ENCODE measurements at regions not wholly inside any gene's neighbourhood (a gene's known extent, or its start where the extent isn't known, plus 50 kb on each side); places are given as distances from the start of the nearest gene placed in this dataset.

DNA sequence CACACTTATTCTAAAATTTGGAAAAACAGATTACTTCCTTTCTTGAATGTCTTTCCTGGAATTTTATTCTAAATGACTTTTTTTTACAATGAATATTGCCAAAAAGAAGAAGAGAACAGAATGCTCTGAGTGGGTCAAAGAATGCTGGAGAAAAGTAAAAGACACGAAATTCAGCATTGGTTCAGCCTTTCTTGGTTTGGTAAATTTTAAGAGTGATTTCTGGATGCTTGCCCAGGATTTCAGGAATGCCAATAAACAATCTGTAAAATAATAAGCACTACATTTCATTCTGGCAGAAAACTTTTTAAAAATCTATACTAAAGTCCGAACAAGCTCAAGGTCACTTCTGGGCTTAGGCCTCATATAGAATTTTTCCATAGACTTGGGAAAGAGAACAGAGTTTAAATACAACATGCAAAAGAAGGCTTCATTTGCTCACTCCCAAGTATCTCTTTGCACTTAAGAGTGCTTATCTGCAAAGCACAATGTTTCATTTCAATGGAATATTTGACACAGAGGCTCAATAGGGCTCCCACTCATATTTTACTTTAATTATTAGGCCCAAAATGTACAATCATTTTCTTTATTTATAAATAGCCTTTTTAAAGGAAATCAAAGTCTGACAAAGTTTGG lies 359.5 kb upstream of the ANKRD30A start:
- Histone ChIP-seq H3K36me3 (ENCODE audit: low read depth) (no peaks in the 10 kb centered on the region), H3F3A (ENCODE audit: insufficient read depth, low read depth) (no peaks in the 10 kb centered on the region), H3K79me2 (ENCODE audit: low read depth) (no peaks in the 10 kb centered on the region), H3K27ac (no peak overlapping the region), H3K4me3 (no peak overlapping the region), H3K4me2 (no peak overlapping the region), H4K20me1 (ENCODE audit: insufficient read depth) (no peaks in the 10 kb centered on the region), H2AFZ (no peak overlapping the region), H3K4me1 (replicated peaks; ENCODE audit: insufficient read depth) (no peaks in the 10 kb centered on the region), H3K27me3 (ENCODE audit: insufficient read depth, low read depth) (no peaks in the 10 kb centered on the region), H3K9me2 (ENCODE audit: insufficient read depth) (no peaks in the 10 kb centered on the region), H3K9me3 (ENCODE audit: insufficient read depth, low read depth) (no peaks in the 10 kb centered on the region)
- ChIA-PET POLR2A (ENCODE audit: unreplicated experiment) (no interaction called here), CTCF (no interaction called here)
- DNase-seq: no peak
- BruUV-seq (replicated peaks): no TSS peak
- TF ChIP-seq EZH2 (IDR thresholded peaks at IDR 0.05; ENCODE audit: low read depth): no peak
- TF ChIP-seq, protein P1, sequence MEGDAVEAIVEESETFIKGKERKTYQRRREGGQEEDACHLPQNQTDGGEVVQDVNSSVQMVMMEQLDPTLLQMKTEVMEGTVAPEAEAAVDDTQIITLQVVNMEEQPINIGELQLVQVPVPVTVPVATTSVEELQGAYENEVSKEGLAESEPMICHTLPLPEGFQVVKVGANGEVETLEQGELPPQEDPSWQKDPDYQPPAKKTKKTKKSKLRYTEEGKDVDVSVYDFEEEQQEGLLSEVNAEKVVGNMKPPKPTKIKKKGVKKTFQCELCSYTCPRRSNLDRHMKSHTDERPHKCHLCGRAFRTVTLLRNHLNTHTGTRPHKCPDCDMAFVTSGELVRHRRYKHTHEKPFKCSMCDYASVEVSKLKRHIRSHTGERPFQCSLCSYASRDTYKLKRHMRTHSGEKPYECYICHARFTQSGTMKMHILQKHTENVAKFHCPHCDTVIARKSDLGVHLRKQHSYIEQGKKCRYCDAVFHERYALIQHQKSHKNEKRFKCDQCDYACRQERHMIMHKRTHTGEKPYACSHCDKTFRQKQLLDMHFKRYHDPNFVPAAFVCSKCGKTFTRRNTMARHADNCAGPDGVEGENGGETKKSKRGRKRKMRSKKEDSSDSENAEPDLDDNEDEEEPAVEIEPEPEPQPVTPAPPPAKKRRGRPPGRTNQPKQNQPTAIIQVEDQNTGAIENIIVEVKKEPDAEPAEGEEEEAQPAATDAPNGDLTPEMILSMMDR (conservative IDR thresholded peaks at IDR 0.05): no peak
- intact Hi-C loops (cut with micrococcal nuclease; ENCODE audit: unreplicated experiment): no loop called here

DNA sequence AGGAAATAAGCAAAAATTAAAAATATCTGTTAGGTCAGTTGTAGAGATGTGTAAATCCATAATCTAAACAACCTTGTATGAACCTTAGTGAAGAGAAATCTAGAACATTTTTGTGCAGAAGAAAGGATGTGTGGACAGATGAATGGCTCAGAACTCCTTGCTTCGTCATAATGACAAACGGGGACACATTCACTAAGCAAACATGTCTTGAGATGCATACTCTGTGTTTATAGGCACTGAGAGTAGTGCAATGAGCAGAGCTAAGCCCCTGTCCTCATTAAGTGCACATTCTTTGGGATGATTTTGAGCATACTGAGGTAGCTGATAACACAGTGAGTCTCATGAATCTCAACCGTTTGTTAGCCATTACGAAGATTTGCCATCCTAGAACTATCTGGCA lies 360.6 kb upstream of the ANKRD30A start:
- TF ChIP-seq, protein P1 (conservative IDR thresholded peaks at IDR 0.05): no peak
- TF ChIP-seq EZH2 (IDR thresholded peaks at IDR 0.05; ENCODE audit: low read depth): no peak
- CTCF ChIA-PET: no interaction called here
- H3K9me3 ChIP-seq (ENCODE audit: insufficient read depth, low read depth): no peaks in the 10 kb centered on the region
- DNase-seq: no peak
- intact Hi-C loops (cut with micrococcal nuclease; ENCODE audit: unreplicated experiment): no loop called here
- no TSS peak for BruUV-seq (replicated peaks)
- no peaks in the 10 kb centered on the region for H4K20me1 ChIP-seq (ENCODE audit: insufficient read depth)
- H3F3A ChIP-seq (ENCODE audit: insufficient read depth, low read depth): no peaks in the 10 kb centered on the region
- H3K36me3 ChIP-seq (ENCODE audit: low read depth): no peaks in the 10 kb centered on the region
- no peaks in the 10 kb centered on the region for H3K27me3 ChIP-seq (ENCODE audit: insufficient read depth, low read depth)
- POLR2A ChIA-PET (ENCODE audit: unreplicated experiment): no interaction called here
- H3K4me2 ChIP-seq: no peak overlapping the region
- no peak overlapping the region for H3K4me3 ChIP-seq
- no peak overlapping the region for H2AFZ ChIP-seq
- no peaks in the 10 kb centered on the region for H3K9me2 ChIP-seq (ENCODE audit: insufficient read depth)
- H3K27ac ChIP-seq: no peak overlapping the region
- no peaks in the 10 kb centered on the region for H3K4me1 ChIP-seq (replicated peaks; ENCODE audit: insufficient read depth)
- H3K79me2 ChIP-seq (ENCODE audit: low read depth): no peaks in the 10 kb centered on the region

DNA sequence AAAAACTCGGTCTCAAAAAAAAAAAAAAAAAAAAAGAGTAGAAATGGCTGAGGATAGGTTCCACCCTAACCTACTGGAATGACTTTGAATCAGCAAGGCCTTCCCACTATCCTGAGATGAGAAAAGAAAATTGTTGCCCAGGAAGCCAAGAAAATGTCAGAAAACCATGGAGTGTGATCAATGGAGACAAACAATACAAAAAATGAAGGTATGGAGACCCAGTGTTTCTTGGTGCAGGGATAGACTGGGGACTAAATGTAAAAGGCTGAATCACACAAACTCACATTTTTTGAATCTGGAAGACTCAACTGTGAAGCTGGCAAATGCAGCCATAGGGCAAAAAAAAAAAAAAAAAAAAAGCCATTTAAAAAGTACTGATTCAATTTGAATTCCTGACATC lies 364.3 kb upstream of the ANKRD30A start:
- Histone ChIP-seq H2AFZ (no peak overlapping the region), H3K79me2 (ENCODE audit: low read depth) (no peaks in the 10 kb centered on the region), H3K9me3 (ENCODE audit: insufficient read depth, low read depth) (no peaks in the 10 kb centered on the region), H3F3A (ENCODE audit: insufficient read depth, low read depth) (no peaks in the 10 kb centered on the region), H3K9me2 (ENCODE audit: insufficient read depth) (no peaks in the 10 kb centered on the region), H3K4me1 (replicated peaks; ENCODE audit: insufficient read depth) (no peaks in the 10 kb centered on the region), H3K4me3 (no peak overlapping the region), H3K27me3 (ENCODE audit: insufficient read depth, low read depth) (no peaks in the 10 kb centered on the region), H3K36me3 (ENCODE audit: low read depth) (no peaks in the 10 kb centered on the region), H4K20me1 (ENCODE audit: insufficient read depth) (no peaks in the 10 kb centered on the region), H3K27ac (no peak overlapping the region), H3K4me2 (no peak overlapping the region)
- no TSS peak for BruUV-seq (replicated peaks)
- ChIA-PET CTCF (no interaction called here), POLR2A (ENCODE audit: unreplicated experiment) (no interaction called here)
- TF ChIP-seq, protein P1 (conservative IDR thresholded peaks at IDR 0.05): no peak
- no peak for TF ChIP-seq EZH2 (IDR thresholded peaks at IDR 0.05; ENCODE audit: low read depth)
- intact Hi-C loops (cut with micrococcal nuclease; ENCODE audit: unreplicated experiment): no loop called here
- DNase-seq: no peak
